GM23338 (cell line): ENCODE measurements at regions not wholly inside any gene's neighbourhood (a gene's known extent, or its start where the extent isn't known, plus 50 kb on each side); places are given as distances from the start of the nearest gene placed in this dataset.
A peak's percentile ranks its signal among the peaks of the same experiment; 100 is the strongest.

Experiments
- ATAC-seq: fragments of 200-7000 bp; cut with Tn5 transposase; 3 replicates; pipeline ENCODE4 v1.9.1; 2020
- DNase-seq: peaks from one replicate; pipeline ENCODE4 v3.0.0-alpha.2; 2015; ENCODE audit warnings: low spot score
- H2AFZ ChIP-seq: fragments of 200-600 bp; sonication (generic); 2 replicates; pipeline ENCODE4 v1.8.0; 2016; ENCODE audit warnings: antibody characterized with exemption, mild to moderate bottlenecking, moderate library complexity
- H3F3A ChIP-seq: fragments of 200-600 bp; sonication (generic); replicated peaks from 2 replicates; pipeline ENCODE4 v1.8.0; 2017; ENCODE audit warnings: antibody characterized with exemption, mixed run types, low read depth
- H3K27ac ChIP-seq: fragments of 200-600 bp; sonication (generic); 2 replicates; pipeline ENCODE4 v1.6.1; 2016; ENCODE audit warnings: low read depth
- H3K27me3 ChIP-seq: fragments of 200-600 bp; sonication (generic); 2 replicates; pipeline ENCODE4 v1.8.0; 2016; ENCODE audit warnings: mild to moderate bottlenecking, mixed run types, moderate library complexity; ENCODE audit not compliant: insufficient read depth
- H3K36me3 ChIP-seq: fragments of 200-600 bp; sonication (generic); 2 replicates; pipeline ENCODE4 v1.8.0; 2016; ENCODE audit warnings: mild to moderate bottlenecking; ENCODE audit not compliant: insufficient read depth
- H3K4me1 ChIP-seq: fragments of 200-600 bp; sonication (generic); 2 replicates; pipeline ENCODE4 v1.8.0; 2016; ENCODE audit warnings: mild to moderate bottlenecking, moderate library complexity; ENCODE audit not compliant: insufficient read depth
- H3K4me2 ChIP-seq: fragments of 200-600 bp; sonication (generic); 2 replicates; pipeline ENCODE4 v1.7.1; 2017; ENCODE audit warnings: mixed run types
- H3K4me3 ChIP-seq: fragments of 200-600 bp; sonication (generic); 2 replicates; pipeline ENCODE4 v1.6.1; 2016; ENCODE audit warnings: mixed run types
- H3K79me2 ChIP-seq: fragments of 200-600 bp; sonication (generic); replicated peaks from 2 replicates; pipeline ENCODE4 v1.8.0; 2017; ENCODE audit warnings: mild to moderate bottlenecking; ENCODE audit not compliant: insufficient read depth
- H3K9me2 ChIP-seq: fragments of 200-600 bp; sonication (generic); 2 replicates; pipeline ENCODE4 v1.8.0; 2017; ENCODE audit not compliant: insufficient read depth
- H4K20me1 ChIP-seq: fragments of 200-600 bp; sonication (generic); replicated peaks from 2 replicates; pipeline ENCODE4 v1.8.0; 2017; ENCODE audit warnings: mild to moderate bottlenecking; ENCODE audit not compliant: insufficient read depth
- H3K27ac Mint-ChIP-seq: 2 replicates; pipeline ENCODE4 v1.8.0; 2020; ENCODE audit warnings: inconsistent platforms, mild to moderate bottlenecking, moderate library complexity, mixed read lengths
- H3K27me3 Mint-ChIP-seq: 3 replicates; pipeline ENCODE4 v1.8.0; 2022; ENCODE audit warnings: low read depth, mild to moderate bottlenecking, moderate library complexity, mixed read lengths, inconsistent platforms; ENCODE audit not compliant: insufficient read depth, poor library complexity
- H3K36me3 Mint-ChIP-seq: 3 replicates; pipeline ENCODE4 v1.8.0; 2021; ENCODE audit warnings: low read depth, mild to moderate bottlenecking, inconsistent platforms, moderate library complexity, mixed read lengths
- H3K4me1 Mint-ChIP-seq: 3 replicates; pipeline ENCODE4 v1.8.0; 2020; ENCODE audit warnings: mild to moderate bottlenecking, inconsistent platforms, mixed read lengths
- H3K4me3 Mint-ChIP-seq: 3 replicates; pipeline ENCODE4 v1.8.0; 2021; ENCODE audit warnings: moderate library complexity, mild to moderate bottlenecking, inconsistent platforms, mixed read lengths
- H3K9me3 Mint-ChIP-seq: 3 replicates; pipeline ENCODE4 v1.8.0; 2020; ENCODE audit warnings: moderate library complexity, mild to moderate bottlenecking, inconsistent platforms, mixed read lengths
- CREB1 ChIP-seq: fragments of 250-450 bp; sonication (Bioruptor Pico); IDR thresholded peaks from 2 replicates; pipeline ENCODE4 v1.5.0; 2020; ENCODE audit warnings: low read depth, mild to moderate bottlenecking, moderate library complexity
- CTCF ChIP-seq, 2 experiments: fragments of 200-600 bp in 1 of 2; sonication (generic) in 1 of 2; conservative IDR thresholded peaks; 2 replicates each; pipeline versions ENCODE4 v1.5.1 to v1.6.1; 2016 to 2017; ENCODE audit warnings: antibody characterized with exemption in 2 of 2, low read depth in 2 of 2, mild to moderate bottlenecking in 2 of 2, moderate library complexity in 1 of 2
- ETS1 ChIP-seq: IDR thresholded peaks from 2 replicates; pipeline ENCODE4 v1.6.1; 2016; ENCODE audit warnings: antibody characterized with exemption
- EZH2 ChIP-seq: fragments of 200-600 bp; sonication (generic); IDR thresholded peaks from one replicate; pipeline ENCODE4 v1.8.0; 2017; ENCODE audit warnings: antibody characterized with exemption, mild to moderate bottlenecking, low read depth; ENCODE audit not compliant: unreplicated experiment
- EZH2phosphoT487 ChIP-seq: fragments of 200-600 bp; sonication (generic); IDR thresholded peaks from one replicate; pipeline ENCODE4 v1.8.1; 2018; ENCODE audit warnings: antibody characterized with exemption; ENCODE audit not compliant: unreplicated experiment
- JUNB ChIP-seq: IDR thresholded peaks from one replicate; pipeline ENCODE4 v1.6.1; 2016; ENCODE audit warnings: antibody characterized with exemption; ENCODE audit not compliant: unreplicated experiment
- NANOG ChIP-seq: IDR thresholded peaks from 2 replicates; pipeline ENCODE4 v1.6.1; 2016; ENCODE audit warnings: antibody characterized with exemption, borderline replicate concordance
- POLR2AphosphoS5 ChIP-seq: IDR thresholded peaks from 2 replicates; pipeline ENCODE4 v1.6.1; 2016; ENCODE audit warnings: antibody characterized with exemption, low read depth
- STAT1 ChIP-seq: IDR thresholded peaks from one replicate; pipeline ENCODE4 v1.6.1; 2016; ENCODE audit warnings: antibody characterized with exemption; ENCODE audit not compliant: unreplicated experiment
- ZNF114 ChIP-seq: fragments of 250-450 bp; sonication (Bioruptor Pico); IDR thresholded peaks from 2 replicates; pipeline ENCODE4 v1.5.0; 2020; ENCODE audit warnings: mild to moderate bottlenecking, moderate library complexity
- ZNF331 ChIP-seq: fragments of 250-450 bp; sonication (Bioruptor Pico); IDR thresholded peaks from 2 replicates; pipeline ENCODE4 v1.5.0; 2020; ENCODE audit warnings: low read depth, mild to moderate bottlenecking, moderate library complexity
- TF ChIP-seq, protein P1 (sequence below): IDR thresholded peaks from one replicate; pipeline ENCODE4 v1.6.1; 2018; ENCODE audit warnings: antibody characterized with exemption; ENCODE audit not compliant: unreplicated experiment
- TF ChIP-seq, protein P2 (sequence below): fragments of 250-450 bp; sonication (Bioruptor Pico); IDR thresholded peaks from 2 replicates; pipeline ENCODE4 v1.5.0; 2020; ENCODE audit warnings: mild to moderate bottlenecking, moderate library complexity

GRCh38 chr3:45313743-45314403 lies 74.5 kb upstream of the LARS2 start:
- Mint-ChIP-seq H3K4me3 (peak overlapping the region; percentile 13; the same call in 2 of the 3 replicates), H3K9me3 (no peaks in the 10 kb centered on the region; the same call in 2 of the 3 replicates), H3K27me3 (peaks cover 7% of the 10 kb centered on the region), H3K36me3 (peaks cover 9% of the 10 kb centered on the region; the same call in 2 of the 3 replicates), H3K4me1 (peaks cover 61% of the 10 kb centered on the region), H3K27ac (peak overlapping the region; percentile 95; the same call in 1 of the 2 replicates)
- peak; percentile 6; the same call in 2 of the 3 replicates for ATAC-seq
- no peak for DNase-seq
- no peak for TF ChIP-seq POLR2AphosphoS5
- TF ChIP-seq STAT1: no peak
- no peak for TF ChIP-seq CTCF (conservative IDR thresholded peaks at IDR 0.05; ENCODE audit: low read depth in 2 of 2)
- no peak for TF ChIP-seq ZNF114
- no peak for TF ChIP-seq EZH2
- TF ChIP-seq, protein P1, sequence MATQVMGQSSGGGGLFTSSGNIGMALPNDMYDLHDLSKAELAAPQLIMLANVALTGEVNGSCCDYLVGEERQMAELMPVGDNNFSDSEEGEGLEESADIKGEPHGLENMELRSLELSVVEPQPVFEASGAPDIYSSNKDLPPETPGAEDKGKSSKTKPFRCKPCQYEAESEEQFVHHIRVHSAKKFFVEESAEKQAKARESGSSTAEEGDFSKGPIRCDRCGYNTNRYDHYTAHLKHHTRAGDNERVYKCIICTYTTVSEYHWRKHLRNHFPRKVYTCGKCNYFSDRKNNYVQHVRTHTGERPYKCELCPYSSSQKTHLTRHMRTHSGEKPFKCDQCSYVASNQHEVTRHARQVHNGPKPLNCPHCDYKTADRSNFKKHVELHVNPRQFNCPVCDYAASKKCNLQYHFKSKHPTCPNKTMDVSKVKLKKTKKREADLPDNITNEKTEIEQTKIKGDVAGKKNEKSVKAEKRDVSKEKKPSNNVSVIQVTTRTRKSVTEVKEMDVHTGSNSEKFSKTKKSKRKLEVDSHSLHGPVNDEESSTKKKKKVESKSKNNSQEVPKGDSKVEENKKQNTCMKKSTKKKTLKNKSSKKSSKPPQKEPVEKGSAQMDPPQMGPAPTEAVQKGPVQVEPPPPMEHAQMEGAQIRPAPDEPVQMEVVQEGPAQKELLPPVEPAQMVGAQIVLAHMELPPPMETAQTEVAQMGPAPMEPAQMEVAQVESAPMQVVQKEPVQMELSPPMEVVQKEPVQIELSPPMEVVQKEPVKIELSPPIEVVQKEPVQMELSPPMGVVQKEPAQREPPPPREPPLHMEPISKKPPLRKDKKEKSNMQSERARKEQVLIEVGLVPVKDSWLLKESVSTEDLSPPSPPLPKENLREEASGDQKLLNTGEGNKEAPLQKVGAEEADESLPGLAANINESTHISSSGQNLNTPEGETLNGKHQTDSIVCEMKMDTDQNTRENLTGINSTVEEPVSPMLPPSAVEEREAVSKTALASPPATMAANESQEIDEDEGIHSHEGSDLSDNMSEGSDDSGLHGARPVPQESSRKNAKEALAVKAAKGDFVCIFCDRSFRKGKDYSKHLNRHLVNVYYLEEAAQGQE: no peak
- TF ChIP-seq ZNF331: no peak
- TF ChIP-seq JUNB: no peak
- no peak for TF ChIP-seq ETS1
- TF ChIP-seq NANOG: no peak
- TF ChIP-seq, protein P2, sequence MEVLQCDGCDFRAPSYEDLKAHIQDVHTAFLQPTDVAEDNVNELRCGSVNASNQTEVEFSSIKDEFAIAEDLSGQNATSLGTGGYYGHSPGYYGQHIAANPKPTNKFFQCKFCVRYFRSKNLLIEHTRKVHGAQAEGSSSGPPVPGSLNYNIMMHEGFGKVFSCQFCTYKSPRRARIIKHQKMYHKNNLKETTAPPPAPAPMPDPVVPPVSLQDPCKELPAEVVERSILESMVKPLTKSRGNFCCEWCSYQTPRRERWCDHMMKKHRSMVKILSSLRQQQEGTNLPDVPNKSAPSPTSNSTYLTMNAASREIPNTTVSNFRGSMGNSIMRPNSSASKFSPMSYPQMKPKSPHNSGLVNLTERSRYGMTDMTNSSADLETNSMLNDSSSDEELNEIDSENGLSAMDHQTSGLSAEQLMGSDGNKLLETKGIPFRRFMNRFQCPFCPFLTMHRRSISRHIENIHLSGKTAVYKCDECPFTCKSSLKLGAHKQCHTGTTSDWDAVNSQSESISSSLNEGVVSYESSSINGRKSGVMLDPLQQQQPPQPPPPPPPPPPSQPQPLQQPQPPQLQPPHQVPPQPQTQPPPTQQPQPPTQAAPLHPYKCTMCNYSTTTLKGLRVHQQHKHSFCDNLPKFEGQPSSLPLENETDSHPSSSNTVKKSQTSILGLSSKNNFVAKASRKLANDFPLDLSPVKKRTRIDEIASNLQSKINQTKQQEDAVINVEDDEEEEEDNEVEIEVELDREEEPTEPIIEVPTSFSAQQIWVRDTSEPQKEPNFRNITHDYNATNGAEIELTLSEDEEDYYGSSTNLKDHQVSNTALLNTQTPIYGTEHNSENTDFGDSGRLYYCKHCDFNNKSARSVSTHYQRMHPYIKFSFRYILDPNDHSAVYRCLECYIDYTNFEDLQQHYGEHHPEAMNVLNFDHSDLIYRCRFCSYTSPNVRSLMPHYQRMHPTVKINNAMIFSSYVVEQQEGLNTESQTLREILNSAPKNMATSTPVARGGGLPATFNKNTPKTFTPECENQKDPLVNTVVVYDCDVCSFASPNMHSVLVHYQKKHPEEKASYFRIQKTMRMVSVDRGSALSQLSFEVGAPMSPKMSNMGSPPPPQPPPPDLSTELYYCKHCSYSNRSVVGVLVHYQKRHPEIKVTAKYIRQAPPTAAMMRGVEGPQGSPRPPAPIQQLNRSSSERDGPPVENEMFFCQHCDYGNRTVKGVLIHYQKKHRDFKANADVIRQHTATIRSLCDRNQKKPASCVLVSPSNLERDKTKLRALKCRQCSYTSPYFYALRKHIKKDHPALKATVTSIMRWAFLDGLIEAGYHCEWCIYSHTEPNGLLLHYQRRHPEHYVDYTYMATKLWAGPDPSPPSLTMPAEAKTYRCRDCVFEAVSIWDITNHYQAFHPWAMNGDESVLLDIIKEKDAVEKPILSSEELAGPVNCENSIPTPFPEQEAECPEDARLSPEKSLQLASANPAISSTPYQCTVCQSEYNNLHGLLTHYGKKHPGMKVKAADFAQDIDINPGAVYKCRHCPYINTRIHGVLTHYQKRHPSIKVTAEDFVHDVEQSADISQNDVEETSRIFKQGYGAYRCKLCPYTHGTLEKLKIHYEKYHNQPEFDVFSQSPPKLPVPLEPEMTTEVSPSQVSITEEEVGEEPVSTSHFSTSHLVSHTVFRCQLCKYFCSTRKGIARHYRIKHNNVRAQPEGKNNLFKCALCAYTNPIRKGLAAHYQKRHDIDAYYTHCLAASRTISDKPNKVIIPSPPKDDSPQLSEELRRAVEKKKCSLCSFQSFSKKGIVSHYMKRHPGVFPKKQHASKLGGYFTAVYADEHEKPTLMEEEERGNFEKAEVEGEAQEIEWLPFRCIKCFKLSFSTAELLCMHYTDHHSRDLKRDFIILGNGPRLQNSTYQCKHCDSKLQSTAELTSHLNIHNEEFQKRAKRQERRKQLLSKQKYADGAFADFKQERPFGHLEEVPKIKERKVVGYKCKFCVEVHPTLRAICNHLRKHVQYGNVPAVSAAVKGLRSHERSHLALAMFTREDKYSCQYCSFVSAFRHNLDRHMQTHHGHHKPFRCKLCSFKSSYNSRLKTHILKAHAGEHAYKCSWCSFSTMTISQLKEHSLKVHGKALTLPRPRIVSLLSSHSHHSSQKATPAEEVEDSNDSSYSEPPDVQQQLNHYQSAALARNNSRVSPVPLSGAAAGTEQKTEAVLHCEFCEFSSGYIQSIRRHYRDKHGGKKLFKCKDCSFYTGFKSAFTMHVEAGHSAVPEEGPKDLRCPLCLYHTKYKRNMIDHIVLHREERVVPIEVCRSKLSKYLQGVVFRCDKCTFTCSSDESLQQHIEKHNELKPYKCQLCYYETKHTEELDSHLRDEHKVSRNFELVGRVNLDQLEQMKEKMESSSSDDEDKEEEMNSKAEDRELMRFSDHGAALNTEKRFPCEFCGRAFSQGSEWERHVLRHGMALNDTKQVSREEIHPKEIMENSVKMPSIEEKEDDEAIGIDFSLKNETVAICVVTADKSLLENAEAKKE: no peak
- no peak for TF ChIP-seq EZH2phosphoT487
- TF ChIP-seq CREB1: no peak
- peak overlapping the region; percentile 49; the same call in 1 of the 2 replicates for H2AFZ ChIP-seq
- peaks cover 9% of the 10 kb centered on the region for H3K9me2 ChIP-seq
- H3K4me3 ChIP-seq: no peak overlapping the region
- no peaks in the 10 kb centered on the region for H3K27me3 ChIP-seq
- peaks cover 18% of the 10 kb centered on the region; the same call in 1 of the 2 replicates for H3F3A ChIP-seq
- H3K36me3 ChIP-seq: no peaks in the 10 kb centered on the region
- peak overlapping the region; percentile 53 for H3K4me2 ChIP-seq
- no peaks in the 10 kb centered on the region for H4K20me1 ChIP-seq
- peaks cover 64% of the 10 kb centered on the region for H3K4me1 ChIP-seq
- H3K27ac ChIP-seq: peak overlapping the region; percentile 95
- no peaks in the 10 kb centered on the region for H3K79me2 ChIP-seq
